Astrocyte of the spinal cord (primary cell): ENCODE measurements at regions not wholly inside any gene's neighbourhood (a gene's known extent, or its start where the extent isn't known, plus 50 kb on each side); places are given as distances from the start of the nearest gene placed in this dataset.
A peak's percentile ranks its signal among the peaks of the same experiment; 100 is the strongest.

Source experiments
- DNase-seq: peaks from one replicate; pipeline ENCODE4 v3.0.0; 2011; ENCODE audit warnings: low read depth, low spot score
- H3K4me3 ChIP-seq: 2 replicates; pipeline ENCODE4 v1.5.1; 2011; ENCODE audit warnings: low read depth, mild to moderate bottlenecking, low read length, moderate library complexity
- in situ Hi-C: cut with HindIII; loops from 2 replicates; pipeline ENCODE4 v1.10.0; 2017; ENCODE audit warnings: low sequenced_read_pairs
- TF ChIP-seq, protein P1 (sequence below): IDR thresholded peaks from 2 replicates; pipeline ENCODE4 v1.5.1; 2012; ENCODE audit warnings: low read depth, mild to moderate bottlenecking, low read length, inconsistent platforms

DNA sequence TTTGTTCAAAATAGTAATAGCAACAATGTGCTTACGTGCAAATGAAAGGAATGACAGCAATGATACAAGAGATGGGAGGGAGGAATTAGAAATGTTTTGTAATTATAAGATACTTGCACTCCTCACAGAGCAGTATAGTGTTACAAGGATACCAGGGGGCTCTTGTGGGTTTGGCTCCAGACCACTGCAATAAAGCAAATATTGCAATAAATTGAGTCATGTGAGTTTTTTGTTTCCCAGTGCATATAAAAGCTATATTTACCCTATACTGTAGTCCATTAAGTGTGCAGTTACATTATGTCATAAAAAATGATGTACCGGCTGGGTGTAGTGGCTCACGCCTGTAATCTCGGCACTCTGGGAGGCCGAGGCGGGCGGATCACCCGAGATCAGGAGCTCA, 864.3 kb downstream of the NSUN3 start:
- H3K4me3 ChIP-seq = no peak overlapping the region
- no peak for DNase-seq
- in situ Hi-C loops = no loop called here
- TF ChIP-seq, protein P1, sequence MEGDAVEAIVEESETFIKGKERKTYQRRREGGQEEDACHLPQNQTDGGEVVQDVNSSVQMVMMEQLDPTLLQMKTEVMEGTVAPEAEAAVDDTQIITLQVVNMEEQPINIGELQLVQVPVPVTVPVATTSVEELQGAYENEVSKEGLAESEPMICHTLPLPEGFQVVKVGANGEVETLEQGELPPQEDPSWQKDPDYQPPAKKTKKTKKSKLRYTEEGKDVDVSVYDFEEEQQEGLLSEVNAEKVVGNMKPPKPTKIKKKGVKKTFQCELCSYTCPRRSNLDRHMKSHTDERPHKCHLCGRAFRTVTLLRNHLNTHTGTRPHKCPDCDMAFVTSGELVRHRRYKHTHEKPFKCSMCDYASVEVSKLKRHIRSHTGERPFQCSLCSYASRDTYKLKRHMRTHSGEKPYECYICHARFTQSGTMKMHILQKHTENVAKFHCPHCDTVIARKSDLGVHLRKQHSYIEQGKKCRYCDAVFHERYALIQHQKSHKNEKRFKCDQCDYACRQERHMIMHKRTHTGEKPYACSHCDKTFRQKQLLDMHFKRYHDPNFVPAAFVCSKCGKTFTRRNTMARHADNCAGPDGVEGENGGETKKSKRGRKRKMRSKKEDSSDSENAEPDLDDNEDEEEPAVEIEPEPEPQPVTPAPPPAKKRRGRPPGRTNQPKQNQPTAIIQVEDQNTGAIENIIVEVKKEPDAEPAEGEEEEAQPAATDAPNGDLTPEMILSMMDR = no peak

DNA sequence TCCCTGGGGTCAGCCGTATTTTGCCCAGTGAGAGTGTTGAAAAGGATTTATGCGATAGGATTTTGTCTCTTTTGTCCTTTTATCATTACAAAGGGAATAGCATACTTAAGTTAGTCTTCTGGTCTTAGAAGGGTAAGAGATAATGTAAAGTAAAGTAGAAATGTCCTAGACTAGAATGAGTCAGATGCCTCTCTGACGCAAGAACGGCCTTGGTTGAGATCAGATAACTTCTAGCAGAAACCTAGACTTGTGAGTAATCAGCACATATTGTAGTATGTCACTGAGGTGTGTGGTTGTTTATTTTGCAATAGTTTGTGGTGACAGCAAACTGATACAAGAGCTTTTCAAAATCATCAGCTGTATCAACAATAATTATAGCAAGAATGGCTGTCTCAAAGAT, 866.1 kb downstream of the NSUN3 start:
- DNase-seq = peak; percentile 83
- TF ChIP-seq, protein P1 = no peak
- in situ Hi-C loops = no loop called here
- no peak overlapping the region for H3K4me3 ChIP-seq

DNA sequence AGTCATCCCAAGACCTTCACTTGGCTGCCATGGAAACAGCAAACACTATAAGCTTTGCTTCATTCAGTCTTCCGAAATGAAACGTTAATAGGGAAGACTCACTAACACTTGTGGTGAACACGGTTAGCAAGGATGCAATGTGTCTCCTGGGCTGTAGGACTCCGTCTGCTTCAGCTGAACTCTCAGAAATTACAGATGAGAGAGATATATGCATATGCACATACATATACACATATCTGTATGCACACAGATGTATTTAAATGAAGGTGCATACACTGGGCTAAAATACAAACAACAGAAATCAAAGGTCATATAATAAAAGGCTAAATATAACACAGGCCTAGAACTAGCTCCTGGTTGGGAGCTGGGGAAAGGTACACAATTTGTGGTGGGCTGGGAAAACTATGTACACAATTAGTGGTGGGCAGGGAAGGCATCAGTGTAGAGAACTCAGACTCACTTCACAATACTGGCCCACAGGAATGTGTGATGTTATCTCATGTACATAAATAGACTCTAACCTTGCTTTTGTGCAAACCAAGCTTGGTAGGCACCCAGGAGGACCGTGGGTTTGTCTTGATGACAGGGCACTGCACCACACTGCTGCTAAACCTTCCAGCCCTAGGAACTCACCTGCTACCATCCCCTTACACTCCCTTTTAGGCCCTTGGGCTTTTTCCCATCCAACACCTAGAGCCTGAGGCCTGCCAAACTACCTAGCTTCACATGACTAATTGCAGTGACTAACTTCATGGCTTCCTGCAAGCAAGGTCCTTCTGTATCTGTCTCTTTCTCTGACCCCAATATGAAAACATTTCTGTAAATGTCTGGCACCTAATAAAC, 873.1 kb downstream of the NSUN3 start:
- TF ChIP-seq, protein P1 = no peak
- DNase-seq = no peak
- H3K4me3 ChIP-seq = no peak overlapping the region
- in situ Hi-C loops = no loop called here

DNA sequence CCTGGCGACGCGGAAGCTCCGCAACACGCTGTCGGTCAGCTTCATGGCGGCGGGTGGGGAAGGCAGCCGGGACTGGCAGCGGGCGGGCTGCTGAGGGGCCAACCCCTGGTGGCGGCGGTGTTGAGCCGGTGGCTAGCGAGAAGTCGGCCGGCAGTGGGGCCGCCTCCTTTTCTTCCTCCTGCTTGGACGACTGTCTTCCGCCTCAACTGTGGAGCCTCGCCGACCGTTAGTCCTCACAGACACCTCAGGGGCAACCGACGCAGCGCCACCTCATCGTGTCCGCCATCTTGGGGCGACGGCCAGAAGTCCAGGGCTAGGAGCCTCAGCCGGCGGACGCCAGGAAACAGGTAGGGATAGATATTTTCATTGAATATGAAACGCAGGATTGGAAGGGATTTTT, 875.1 kb downstream of the NSUN3 start:
- H3K4me3 ChIP-seq = no peak overlapping the region
- DNase-seq = no peak
- TF ChIP-seq, protein P1 = no peak
- in situ Hi-C loops = no loop called here

DNA sequence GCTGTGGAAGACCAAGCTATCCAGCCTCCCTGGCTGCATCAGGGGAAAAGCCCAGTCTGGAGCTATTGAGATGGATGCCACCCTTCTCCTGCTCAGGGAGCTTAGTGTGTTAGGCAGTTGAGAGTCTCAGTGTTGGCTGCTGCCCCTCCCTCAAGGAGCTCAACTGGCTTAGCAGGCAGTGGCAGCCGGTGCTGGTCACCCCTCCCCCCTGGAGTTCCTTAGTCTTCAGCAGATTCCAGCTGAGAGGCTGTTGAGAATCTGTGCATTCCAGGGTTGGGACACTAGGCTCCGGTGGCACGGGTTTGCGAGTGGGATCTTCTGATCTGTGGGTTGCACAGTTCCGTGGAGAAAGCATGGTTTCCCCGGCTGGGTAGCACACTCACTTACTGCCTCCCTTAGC, 883.8 kb downstream of the NSUN3 start:
- in situ Hi-C loops = no loop called here
- H3K4me3 ChIP-seq = no peak overlapping the region
- no peak for DNase-seq
- TF ChIP-seq, protein P1 = no peak

DNA sequence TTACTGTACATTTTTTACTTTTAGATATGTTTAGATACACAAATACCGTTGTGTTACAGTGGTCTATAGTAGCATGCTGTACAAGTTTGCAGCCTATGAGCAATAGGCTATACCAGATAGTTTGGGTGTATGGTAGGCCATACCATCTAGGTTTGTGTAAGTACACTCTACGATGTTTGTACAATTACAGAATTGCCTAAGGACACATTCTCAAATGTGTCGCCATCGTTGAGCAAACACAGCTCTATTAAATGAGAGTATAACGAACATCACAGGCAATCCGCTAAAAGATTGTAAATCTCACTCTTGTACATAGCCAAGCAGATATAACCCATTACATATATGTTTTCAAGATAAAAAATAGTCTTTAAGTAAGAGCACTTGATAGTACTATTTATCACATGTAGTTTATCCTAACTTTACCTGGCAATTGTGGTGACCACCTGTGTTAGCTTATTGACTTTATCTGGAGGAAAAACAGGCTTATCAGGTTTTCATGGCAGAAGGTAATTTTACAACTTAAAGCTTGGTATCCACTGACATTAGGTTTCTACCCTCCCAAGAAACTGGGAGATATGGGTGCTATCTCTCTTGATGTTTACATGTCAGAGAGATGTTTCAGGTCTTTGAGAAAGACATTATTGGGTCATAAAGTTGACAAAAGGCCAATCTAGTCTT, 898.7 kb downstream of the NSUN3 start:
- in situ Hi-C loops = no loop called here
- DNase-seq = no peak
- TF ChIP-seq, protein P1 = no peak
- H3K4me3 ChIP-seq = no peak overlapping the region
